ENCODE measurements at regions not wholly inside any gene's neighbourhood (a gene's known extent, or its start where the extent isn't known, plus 50 kb on each side); places are given as distances from the start of the nearest gene placed in this dataset.

GRCh38 chr11:45502226-45502545 is 163.2 kb downstream of the CHST1 start:
- no peak overlapping the region for H2AFZ ChIP-seq (ENCODE audit: low read length)
- H2BK5ac ChIP-seq (ENCODE audit: insufficient read length, low read length) = no peak overlapping the region
- Mint-ChIP-seq H3K36me3 (ENCODE audit: insufficient read depth in 1 of 3, low read depth in 3 of 3) (no peaks in the 10 kb centered on the region), H3K9me3 (no peaks in the 10 kb centered on the region; a peak in 2 of 5 replicates), H3K4me3 (no peak overlapping the region), H3K4me1 (peaks cover 4 to 17% of the 10 kb centered on the region in 2 experiments), H3K27me3 (ENCODE audit: low read depth) (peaks cover 7% of the 10 kb centered on the region), H3K27ac (no peak overlapping the region)
- no peak overlapping the region for H2BK20ac ChIP-seq (ENCODE audit: low read depth, low read length, poor library complexity, severe bottlenecking)
- no peaks in the 10 kb centered on the region for H3K79me2 ChIP-seq (ENCODE audit: insufficient read depth, low read length)
- H2AK5ac ChIP-seq (ENCODE audit: insufficient read length, low read length) = no peak overlapping the region
- H3K9me3 ChIP-seq (ENCODE audit: control insufficient read depth, low read depth, low read length) = no peaks in the 10 kb centered on the region
- H4K91ac ChIP-seq (ENCODE audit: insufficient read length, low read depth, low read length) = no peak overlapping the region
- H3K79me1 ChIP-seq (ENCODE audit: insufficient read depth, low read depth, low read length, poor library complexity, severe bottlenecking) = no peaks in the 10 kb centered on the region
- H3K23ac ChIP-seq (ENCODE audit: insufficient read length, low read depth, low read length) = no peak overlapping the region
- H3T11ph ChIP-seq (ENCODE audit: low read length) = no peak overlapping the region
- no peak overlapping the region for H3K14ac ChIP-seq (ENCODE audit: insufficient read depth, low read length)
- no peak for TF ChIP-seq CTCF (conservative IDR thresholded peaks at IDR 0.05)
- no peak for DNase-seq
- no peak overlapping the region for H4K8ac ChIP-seq (replicated peaks; ENCODE audit: insufficient read length, low read depth, low read length)
- no peak overlapping the region for H3K18ac ChIP-seq (ENCODE audit: insufficient read length, low read depth, low read length)
- no peak overlapping the region for H4K5ac ChIP-seq (ENCODE audit: insufficient read length, low read depth, low read length)
- no peak overlapping the region for H2BK15ac ChIP-seq (ENCODE audit: low read depth, low read length)
- H3K4me1 ChIP-seq (ENCODE audit: insufficient read depth, low read length) = no peaks in the 10 kb centered on the region
- H2BK120ac ChIP-seq (ENCODE audit: low read depth, low read length, poor library complexity, severe bottlenecking) = no peak overlapping the region
- H3K27me3 ChIP-seq (ENCODE audit: insufficient read depth, low read length) = no peaks in the 10 kb centered on the region
- no peak overlapping the region for H2BK12ac ChIP-seq (ENCODE audit: insufficient read length, low read depth, low read length)
- no peaks in the 10 kb centered on the region for H4K20me1 ChIP-seq (ENCODE audit: control insufficient read depth, insufficient read depth, insufficient read length)
- H3K4me2 ChIP-seq (ENCODE audit: insufficient read depth, insufficient read length, low read length) = no peak overlapping the region
- WGBS (ENCODE audit: extremely low coverage, insufficient read length, low lambda C conversion rate) = no CpG with 5 or more reads among the region's 5 CpGs
- H3K4ac ChIP-seq (ENCODE audit: low read depth, low read length) = no peak overlapping the region
- no peak overlapping the region for H3K27ac ChIP-seq (ENCODE audit: insufficient read length, low read depth, low read length)
- H3K9ac ChIP-seq (ENCODE audit: extremely low read depth, insufficient read length, low read length) = no peak overlapping the region
- H3K56ac ChIP-seq (ENCODE audit: insufficient read length, low read depth, low read length) = no peak overlapping the region
- no peaks in the 10 kb centered on the region for H3K23me2 ChIP-seq (ENCODE audit: insufficient read length, low read depth, low read length, poor library complexity, severe bottlenecking)

All from H9 (cell line).